GM12878 (cell line): ENCODE measurements at regions not wholly inside any gene's neighbourhood (a gene's known extent, or its start where the extent isn't known, plus 50 kb on each side); places are given as distances from the start of the nearest gene placed in this dataset.

Experiments
- ATAC-seq: fragments of 200-7000 bp; cut with Tn5 transposase; 3 replicates; pipeline ENCODE4 v1.9.1; 2020; ENCODE audit warnings: mild to moderate bottlenecking, moderate library complexity
- BruUV-seq: library from RNA; stranded (reverse); fragments of 400-500 nt; replicated peaks from 2 replicates; lab custom pipeline; 2021; lab: Mats Ljungman, UMichigan
- CTCF ChIA-PET: fragments of 300-600 bp; sonication (Branson Sonifier 250); formaldehyde crosslinking; extraction: SDS; loops from one replicate; lab custom pipeline; 2021; ENCODE audit warnings: inconsistent platforms; lab: Yijun Ruan, JAX
- POLR2A ChIA-PET: fragments of 350-600 bp; formaldehyde crosslinking; extraction: SDS; loops from one replicate; lab custom pipeline; 2021; ENCODE audit warnings: inconsistent platforms; lab: Charles Lee
- RAD21 ChIA-PET: fragments of 300-600 bp; sonication (Branson Sonifier 250); formaldehyde crosslinking; loops from one replicate; lab custom pipeline; 2023; ENCODE audit warnings: antibody characterized with exemption; ENCODE audit not compliant: unreplicated experiment; lab: Charles Lee
- SMC1A ChIA-PET: fragments of 300-600 bp; sonication (Branson Sonifier 250); formaldehyde crosslinking; loops from one replicate; lab custom pipeline; 2023; ENCODE audit not compliant: unreplicated experiment, uncharacterized antibody; lab: Charles Lee
- DNase-seq: peaks from one replicate; pipeline ENCODE4 v3.0.0-alpha.2; 2011; ENCODE audit warnings: low read depth, low spot score
- FAIRE-seq: peaks from 3 replicates; lab custom pipeline; 2011; peaks lifted over from hg19 to GRCh38; lab: Jason Lieb, UNC
- H2AFZ ChIP-seq: 2 replicates; pipeline ENCODE4 v1.6.0; 2011; ENCODE audit warnings: low read depth, low read length, control low read depth; ENCODE audit not compliant: control insufficient read depth
- H3K27ac ChIP-seq: 2 replicates; pipeline ENCODE4 v1.5.1; 2011; ENCODE audit warnings: control low read depth; ENCODE audit not compliant: control insufficient read depth, insufficient read depth
- H3K27me3 ChIP-seq, 2 experiments: replicated peaks in 1 of 2; 2 replicates each; pipeline versions ENCODE4 v1.6.0 to v1.6.1; 2011; ENCODE audit warnings: low read length in 1 of 2; ENCODE audit not compliant: control insufficient read depth in 2 of 2, insufficient read depth in 2 of 2
- H3K36me3 ChIP-seq, 2 experiments: 2 replicates each; pipeline ENCODE4 v1.5.1; 2011; ENCODE audit warnings: low read length in 1 of 2; ENCODE audit not compliant: control insufficient read depth in 2 of 2, insufficient read depth in 2 of 2
- H3K4me1 ChIP-seq: 2 replicates; pipeline ENCODE4 v1.6.1; 2011; ENCODE audit warnings: mild to moderate bottlenecking, low read length, moderate library complexity, mixed read lengths; ENCODE audit not compliant: control insufficient read depth, insufficient read depth
- H3K4me2 ChIP-seq: 2 replicates; pipeline ENCODE4 v1.6.0; 2011; ENCODE audit warnings: control low read depth; ENCODE audit not compliant: control insufficient read depth, insufficient read depth
- H3K4me3 ChIP-seq: fragments of 200-600 bp; sonication (generic); 2 replicates; pipeline ENCODE4 v1.5.1; 2016
- H3K79me2 ChIP-seq: 2 replicates; pipeline ENCODE4 v1.6.0; 2011; ENCODE audit warnings: low read length; ENCODE audit not compliant: control insufficient read depth, insufficient read depth
- H3K9ac ChIP-seq: 2 replicates; pipeline ENCODE4 v1.8.0; 2011; ENCODE audit warnings: low read length, control low read depth, mixed read lengths; ENCODE audit not compliant: control insufficient read depth, insufficient read depth
- H3K9me3 ChIP-seq: replicated peaks from 3 replicates; pipeline ENCODE4 v1.5.1; 2011; ENCODE audit warnings: mild to moderate bottlenecking, low read length; ENCODE audit not compliant: control insufficient read depth, insufficient read depth
- H4K20me1 ChIP-seq: 2 replicates; pipeline ENCODE4 v1.6.0; 2011; ENCODE audit not compliant: control insufficient read depth, insufficient read depth
- CTCF ChIP-seq, 3 experiments: IDR thresholded peaks in 2 of 3; conservative IDR thresholded peaks in 1 of 3; 2 replicates each; pipeline ENCODE4 v1.5.1; 2011; ENCODE audit warnings: low read depth in 3 of 3, low read length in 3 of 3, mild to moderate bottlenecking in 3 of 3, control low read depth in 2 of 3, moderate library complexity in 2 of 3, inconsistent platforms in 1 of 3, mixed read lengths in 1 of 3; ENCODE audit not compliant: control insufficient read depth in 2 of 3, insufficient read depth in 1 of 3; ENCODE audit errors: extremely low read depth in 1 of 3
- E2F8 ChIP-seq: fragments of 450-650 bp; IDR thresholded peaks from 2 replicates; pipeline ENCODE4 v1.6.1; 2018; ENCODE audit warnings: mild to moderate bottlenecking, low read depth, moderate library complexity; ENCODE audit not compliant: partially characterized antibody
- FOXK2 ChIP-seq: fragments of 450-650 bp; IDR thresholded peaks from 2 replicates; pipeline ENCODE4 v1.6.1; 2017; ENCODE audit warnings: mild to moderate bottlenecking, moderate library complexity
- MEF2B ChIP-seq: fragments of 450-650 bp; IDR thresholded peaks from 2 replicates; pipeline ENCODE4 v1.6.1; 2018; ENCODE audit warnings: mild to moderate bottlenecking, moderate library complexity; ENCODE audit not compliant: partially characterized antibody, poor library complexity, severe bottlenecking
- NFYA ChIP-seq: IDR thresholded peaks from 2 replicates; pipeline ENCODE4 v1.6.1; 2011; ENCODE audit warnings: low read depth, mild to moderate bottlenecking, low read length, improper control_type of control experiment, borderline replicate concordance
- NFYB ChIP-seq: IDR thresholded peaks from 2 replicates; pipeline ENCODE4 v1.6.1; 2011; ENCODE audit warnings: low read depth, mild to moderate bottlenecking, low read length, improper control_type of control experiment, moderate library complexity; ENCODE audit not compliant: insufficient read depth
- NKRF ChIP-seq: fragments of 450-650 bp; conservative IDR thresholded peaks from 2 replicates; pipeline ENCODE4 v1.6.1; 2017; ENCODE audit warnings: mild to moderate bottlenecking, moderate library complexity
- PKNOX1 ChIP-seq: fragments of 450-650 bp; IDR thresholded peaks from 2 replicates; pipeline ENCODE4 v1.6.1; 2016; ENCODE audit warnings: mild to moderate bottlenecking
- POLR2A ChIP-seq: IDR thresholded peaks from 2 replicates; pipeline ENCODE4 v1.6.1; 2011; ENCODE audit warnings: low read depth, mild to moderate bottlenecking, low read length
- REST ChIP-seq: IDR thresholded peaks from 2 replicates; pipeline ENCODE4 v1.6.1; 2012; ENCODE audit warnings: mild to moderate bottlenecking, low read depth, low read length
- STAT1 ChIP-seq: fragments of 450-650 bp; conservative IDR thresholded peaks from 2 replicates; pipeline ENCODE4 v1.6.1; 2014; ENCODE audit warnings: antibody characterized with exemption, mild to moderate bottlenecking
- TCF3 ChIP-seq: IDR thresholded peaks from 2 replicates; pipeline ENCODE4 v1.6.1; 2012; ENCODE audit warnings: low read depth, mild to moderate bottlenecking, low read length, borderline replicate concordance; ENCODE audit not compliant: insufficient read depth
- WGBS: methylation state at CpG from one replicate; pipeline ENCODE4 v1.1.6; 2016; ENCODE audit warnings: low lambda C conversion rate; ENCODE audit not compliant: insufficient replicate concordance, insufficient coverage; ENCODE audit errors: missing lambda C conversion rate; 5-methylcytosine and 5-hydroxymethylcytosine counted together
- in situ Hi-C: fragments of 300-500 bp; cut with MboI; formaldehyde crosslinking; loops from 9 replicates; pipeline ENCODE4 v1.14.3; 2018; ENCODE audit warnings: mixed read lengths
- intact Hi-C: fragments of 100-400 bp; cut with micrococcal nuclease; formaldehyde crosslinking; loops from one replicate; pipeline ENCODE4 v1.14.2; 2022; ENCODE audit not compliant: unreplicated experiment

GRCh38 chr13:55347528-55347927, 1793.2 kb upstream of the PRR20A start:
- ChIA-PET POLR2A (no interaction called here), SMC1A (no interaction called here), CTCF (no interaction called here), RAD21 (no interaction called here)
- Histone ChIP-seq H3K4me1 (no peaks in the 10 kb centered on the region), H3K9me3 (no peaks in the 10 kb centered on the region), H3K27me3 (no peaks in the 10 kb centered on the region), H3K4me2 (no peak overlapping the region), H4K20me1 (no peaks in the 10 kb centered on the region), H3K79me2 (no peaks in the 10 kb centered on the region), H3K36me3 (no peaks in the 10 kb centered on the region), H3K27ac (no peak overlapping the region), H2AFZ (no peak overlapping the region), H3K4me3 (no peak overlapping the region), H3K9ac (no peak overlapping the region)
- TF ChIP-seq POLR2A (no peak), MEF2B (no peak), NFYA (no peak), CTCF (IDR thresholded peaks at IDR 0.05 in 2 of 3, conservative IDR thresholded peaks at IDR 0.05 in 1 of 3; ENCODE audit: control insufficient read depth in 2 of 3, extremely low read depth in 1 of 3, insufficient read depth in 1 of 3, low read depth in 3 of 3, low read length in 3 of 3) (no peak), TCF3 (no peak), STAT1 (no peak), REST (no peak), PKNOX1 (no peak), NFYB (no peak), NKRF (no peak), E2F8 (no peak), FOXK2 (no peak)
- no peak for DNase-seq
- intact Hi-C loops, result no loop called here
- no peak for FAIRE-seq
- no TSS peak for BruUV-seq
- in situ Hi-C loops, result no loop called here
- WGBS, result 23% methylated on average over 3 of the region's 3 CpGs
- no peak for ATAC-seq
